ENCODE measurements at regions not wholly inside any gene's neighbourhood (a gene's known extent, or its start where the extent isn't known, plus 50 kb on each side); places are given as distances from the start of the nearest gene placed in this dataset.

- Histone ChIP-seq H3K4me3 (no peak overlapping the region), H4K20me1 (no peaks in the 10 kb centered on the region), H3K9me3 (no peaks in the 10 kb centered on the region), H3K4me2 (no peak overlapping the region), H3K36me3 (no peaks in the 10 kb centered on the region), H3K4me1 (no peaks in the 10 kb centered on the region), H3K9ac (no peak overlapping the region), H3K27ac (no peak overlapping the region), H3K27me3 (no peaks in the 10 kb centered on the region)
- TF ChIP-seq Cebpa-rat (IDR thresholded peaks at IDR 0.05) = no peak
Measured at GRCh38 chr2:226198956-226199355, 600.7 kb downstream of the IRS1 start.

GRCh38 chr2:226190479-226191252 lies 609.0 kb downstream of the IRS1 start:
- H3K9me3 ChIP-seq = no peaks in the 10 kb centered on the region
- H3K4me2 ChIP-seq = no peak overlapping the region
- H4K20me1 ChIP-seq = no peaks in the 10 kb centered on the region
- H3K36me3 ChIP-seq = no peaks in the 10 kb centered on the region
- no peaks in the 10 kb centered on the region for H3K27me3 ChIP-seq
- no peak overlapping the region for H3K4me3 ChIP-seq
- no peak overlapping the region for H3K9ac ChIP-seq
- TF ChIP-seq Cebpa-rat (IDR thresholded peaks at IDR 0.05) = no peak
- H3K4me1 ChIP-seq = no peaks in the 10 kb centered on the region
- H3K27ac ChIP-seq = no peak overlapping the region

GRCh38 chr2:226189061-226189460 lies 610.6 kb downstream of the IRS1 start:
- Histone ChIP-seq H3K27me3 (no peaks in the 10 kb centered on the region), H3K36me3 (no peaks in the 10 kb centered on the region)

GRCh38 chr2:226187616-226188015 lies 612.0 kb downstream of the IRS1 start:
- no peak for TF ChIP-seq Cebpa-rat (IDR thresholded peaks at IDR 0.05)
- Histone ChIP-seq H4K20me1 (no peaks in the 10 kb centered on the region), H3K4me2 (no peak overlapping the region), H3K36me3 (no peaks in the 10 kb centered on the region), H3K27me3 (no peaks in the 10 kb centered on the region), H3K9ac (no peak overlapping the region), H3K27ac (no peak overlapping the region), H3K4me1 (no peaks in the 10 kb centered on the region), H3K4me3 (no peak overlapping the region), H3K9me3 (no peaks in the 10 kb centered on the region)

More at GRCh38 chr2:226189061-226189460, 610.6 kb downstream of the IRS1 start:
- H3K4me3 ChIP-seq = no peak overlapping the region
- H3K4me2 ChIP-seq = no peak overlapping the region
- no peak for TF ChIP-seq Cebpa-rat (IDR thresholded peaks at IDR 0.05)
- no peak overlapping the region for H3K9ac ChIP-seq
- H4K20me1 ChIP-seq = no peaks in the 10 kb centered on the region
- H3K4me1 ChIP-seq = no peaks in the 10 kb centered on the region
- H3K27ac ChIP-seq = no peak overlapping the region
- no peaks in the 10 kb centered on the region for H3K9me3 ChIP-seq

GRCh38 chr2:226187156-226187555 lies 612.5 kb downstream of the IRS1 start:
- no peaks in the 10 kb centered on the region for H4K20me1 ChIP-seq

DNA sequence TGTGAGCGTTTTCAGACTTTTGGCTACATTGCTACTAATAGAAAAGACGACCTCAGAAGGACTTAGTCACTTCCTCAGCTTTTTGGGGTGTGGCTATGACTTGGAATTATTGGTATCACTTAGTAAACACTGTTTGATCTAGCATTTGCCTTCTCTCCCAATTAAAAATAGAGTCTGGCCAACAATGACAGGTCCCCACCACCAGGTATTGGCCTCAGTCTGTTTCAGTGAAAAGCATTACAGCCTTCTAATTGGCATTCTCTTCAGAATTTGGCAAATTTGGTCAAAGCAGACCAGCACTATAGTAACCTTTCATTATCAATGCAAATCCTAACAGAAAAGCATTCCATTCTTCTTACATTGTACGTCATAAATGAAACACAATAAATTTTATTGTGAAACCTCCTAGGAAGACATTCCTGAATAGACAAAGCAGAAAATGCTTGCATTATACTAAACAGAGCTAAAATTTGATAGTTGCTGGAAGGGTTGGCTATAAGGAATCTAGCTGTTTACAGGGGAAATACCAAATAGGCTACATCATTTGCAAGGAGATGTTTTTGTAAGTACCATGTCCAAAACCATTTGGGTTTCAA lies 613.9 kb downstream of the IRS1 start:
- H3K4me3 ChIP-seq = no peak overlapping the region
- no peaks in the 10 kb centered on the region for H3K27me3 ChIP-seq
- TF ChIP-seq Cebpa-rat (IDR thresholded peaks at IDR 0.05) = no peak
- H3K9ac ChIP-seq = no peak overlapping the region
- no peaks in the 10 kb centered on the region for H3K36me3 ChIP-seq
- no peaks in the 10 kb centered on the region for H4K20me1 ChIP-seq
- no peaks in the 10 kb centered on the region for H3K9me3 ChIP-seq
- no peaks in the 10 kb centered on the region for H3K4me1 ChIP-seq
- H3K27ac ChIP-seq = no peak overlapping the region
- H3K4me2 ChIP-seq = no peak overlapping the region

More at GRCh38 chr2:226187156-226187555, 612.5 kb downstream of the IRS1 start:
- H3K27me3 ChIP-seq = no peaks in the 10 kb centered on the region
- H3K27ac ChIP-seq = no peak overlapping the region
- no peak overlapping the region for H3K4me2 ChIP-seq
- TF ChIP-seq Cebpa-rat (IDR thresholded peaks at IDR 0.05) = no peak
- H3K36me3 ChIP-seq = no peaks in the 10 kb centered on the region
- no peaks in the 10 kb centered on the region for H3K4me1 ChIP-seq
- no peak overlapping the region for H3K9ac ChIP-seq
- no peaks in the 10 kb centered on the region for H3K9me3 ChIP-seq
- no peak overlapping the region for H3K4me3 ChIP-seq

DNA sequence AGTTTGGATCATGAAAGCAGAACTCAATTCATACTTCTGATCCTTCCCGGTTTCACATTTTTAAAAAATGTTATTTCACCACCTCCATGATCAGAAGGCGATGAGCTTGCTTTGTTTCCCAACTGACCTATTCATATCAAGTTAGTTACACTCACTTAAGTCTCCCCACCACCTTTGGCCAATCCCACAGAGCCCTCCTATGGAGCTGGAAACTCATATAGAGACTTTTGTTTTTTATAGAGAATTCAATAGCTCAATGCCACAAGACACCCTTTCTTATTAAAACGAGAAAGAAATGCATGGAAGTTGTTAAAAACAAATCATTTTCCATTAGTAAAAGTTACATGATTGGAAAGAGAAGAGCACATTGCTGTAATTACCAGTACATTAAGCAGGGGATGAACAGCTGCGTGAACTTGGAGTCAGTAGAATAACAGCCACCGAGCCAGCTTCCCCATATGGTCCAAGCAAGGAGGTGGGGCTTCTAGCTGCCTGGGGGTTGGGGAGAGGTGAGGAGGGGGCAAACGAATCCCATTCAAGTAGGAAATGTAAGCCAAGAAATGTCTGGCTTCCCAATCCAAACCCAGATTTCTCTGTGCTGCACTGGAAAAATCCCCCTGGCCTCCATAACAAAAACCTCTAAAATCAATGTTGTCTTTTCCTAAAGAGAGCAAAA lies 614.5 kb downstream of the IRS1 start:
- no peak for TF ChIP-seq Cebpa-rat (IDR thresholded peaks at IDR 0.05)
- no peaks in the 10 kb centered on the region for H3K36me3 ChIP-seq
- H3K4me2 ChIP-seq = no peak overlapping the region
- no peak overlapping the region for H3K9ac ChIP-seq
- no peaks in the 10 kb centered on the region for H3K9me3 ChIP-seq
- no peaks in the 10 kb centered on the region for H3K4me1 ChIP-seq
- H3K27me3 ChIP-seq = no peaks in the 10 kb centered on the region
- no peak overlapping the region for H3K4me3 ChIP-seq
- H4K20me1 ChIP-seq = no peaks in the 10 kb centered on the region
- H3K27ac ChIP-seq = no peak overlapping the region

DNA sequence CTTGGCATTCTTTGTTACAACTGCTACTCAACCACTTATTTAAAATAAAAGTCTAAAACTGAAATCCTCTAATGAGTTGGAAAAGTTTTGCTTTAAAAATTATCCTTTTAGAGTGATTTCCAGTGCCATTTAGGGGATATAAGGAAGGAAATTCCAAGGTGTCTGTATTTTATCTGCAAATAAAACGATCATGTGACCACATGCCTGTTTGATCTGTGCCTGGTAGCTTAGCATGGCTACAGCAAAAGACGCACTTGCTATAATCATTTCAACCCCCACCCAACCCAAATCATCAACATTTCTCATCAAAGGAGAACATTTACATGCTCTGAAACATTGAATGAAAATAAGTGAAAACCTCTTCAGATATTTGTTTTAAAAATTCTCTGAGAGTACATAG lies 615.1 kb downstream of the IRS1 start:
- no peak for TF ChIP-seq Cebpa-rat (IDR thresholded peaks at IDR 0.05)
- Histone ChIP-seq H3K36me3 (no peaks in the 10 kb centered on the region), H3K4me2 (no peak overlapping the region), H4K20me1 (no peaks in the 10 kb centered on the region), H3K4me1 (no peaks in the 10 kb centered on the region), H3K9ac (no peak overlapping the region), H3K4me3 (no peak overlapping the region), H3K27me3 (no peaks in the 10 kb centered on the region), H3K27ac (no peak overlapping the region), H3K9me3 (no peaks in the 10 kb centered on the region)

DNA sequence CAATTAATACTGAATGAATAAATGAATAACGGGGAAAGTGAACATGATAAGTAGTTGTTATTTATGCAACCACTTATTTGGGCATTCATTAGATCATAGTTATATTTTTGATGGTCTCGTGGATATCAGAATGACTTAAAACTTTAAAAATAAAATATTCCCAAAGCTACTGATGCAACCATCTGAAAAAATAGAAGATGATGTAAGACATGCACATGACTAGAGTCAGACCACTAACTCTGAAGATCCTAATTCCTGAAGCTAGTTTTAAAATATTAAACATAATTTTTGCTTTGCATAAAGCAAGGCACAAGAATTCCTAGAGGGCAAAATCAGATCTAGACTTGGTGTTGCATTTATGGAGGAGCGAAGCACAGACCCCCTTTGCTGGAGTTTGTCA lies 616.1 kb downstream of the IRS1 start:
- Histone ChIP-seq H3K4me2 (no peak overlapping the region), H3K4me1 (no peaks in the 10 kb centered on the region), H3K36me3 (no peaks in the 10 kb centered on the region), H3K9ac (no peak overlapping the region), H3K27me3 (no peaks in the 10 kb centered on the region), H3K9me3 (peaks cover 7% of the 10 kb centered on the region), H3K4me3 (no peak overlapping the region), H4K20me1 (no peaks in the 10 kb centered on the region), H3K27ac (no peak overlapping the region)
- no peak for TF ChIP-seq Cebpa-rat (IDR thresholded peaks at IDR 0.05)

DNA sequence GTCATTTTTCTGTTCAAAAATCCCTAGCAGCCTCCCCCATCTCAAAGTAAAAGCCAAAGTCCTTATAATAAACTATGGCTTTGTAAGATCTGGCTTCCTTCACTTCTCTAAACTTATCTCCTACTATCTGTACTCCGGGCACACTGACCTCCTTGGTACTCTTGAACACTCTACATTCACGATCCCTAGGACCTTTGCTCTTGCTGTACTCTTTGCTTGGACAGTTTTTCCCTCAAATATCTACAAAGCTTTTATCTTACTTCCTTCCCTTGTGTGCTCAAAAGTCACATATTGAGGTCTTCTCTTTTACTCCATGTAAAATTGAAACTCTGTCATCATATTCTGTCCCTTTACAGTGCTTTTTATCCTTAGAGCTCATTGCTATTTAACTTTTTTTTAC lies 616.6 kb downstream of the IRS1 start:
- H4K20me1 ChIP-seq = no peaks in the 10 kb centered on the region
- no peaks in the 10 kb centered on the region for H3K4me1 ChIP-seq
- TF ChIP-seq Cebpa-rat (IDR thresholded peaks at IDR 0.05) = no peak
- no peak overlapping the region for H3K27ac ChIP-seq
- H3K36me3 ChIP-seq = no peaks in the 10 kb centered on the region
- H3K9me3 ChIP-seq = peaks cover 10% of the 10 kb centered on the region
- H3K4me3 ChIP-seq = no peak overlapping the region
- no peaks in the 10 kb centered on the region for H3K27me3 ChIP-seq
- no peak overlapping the region for H3K9ac ChIP-seq
- no peak overlapping the region for H3K4me2 ChIP-seq
